ENCODE measurements at regions not wholly inside any gene's neighbourhood (a gene's known extent, or its start where the extent isn't known, plus 50 kb on each side); places are given as distances from the start of the nearest gene placed in this dataset.
A peak's percentile ranks its signal among the peaks of the same experiment; 100 is the strongest.

GRCh38 chr3:56860351-56860750 is 58.6 kb upstream of the ARHGEF3 start:
- Mint-ChIP-seq H3K4me1 (peaks cover 62% of the 10 kb centered on the region), H3K27ac (peak overlapping the region; percentile 69 to 96 (median 84)), H3K27me3 (ENCODE audit: low read depth) (no peaks in the 10 kb centered on the region), H3K9me3 (no peaks in the 10 kb centered on the region), H3K36me3 (ENCODE audit: low read depth) (no peaks in the 10 kb centered on the region), H3K4me3 (no peak overlapping the region)
- TF ChIP-seq CTCF (IDR thresholded peaks at IDR 0.05; ENCODE audit: unreplicated experiment in 3 of 3), result no peak

- no peak for TF ChIP-seq CTCF (IDR thresholded peaks at IDR 0.05; ENCODE audit: unreplicated experiment in 3 of 3)
- no peak overlapping the region for H3K4me3 Mint-ChIP-seq
- no peaks in the 10 kb centered on the region for H3K27me3 Mint-ChIP-seq (ENCODE audit: low read depth)
- peaks cover 70% of the 10 kb centered on the region for H3K4me1 Mint-ChIP-seq
- no peaks in the 10 kb centered on the region for H3K36me3 Mint-ChIP-seq (ENCODE audit: low read depth)
- peak overlapping the region; percentile 61 to 87 (median 66) for H3K27ac Mint-ChIP-seq
- no peaks in the 10 kb centered on the region for H3K9me3 Mint-ChIP-seq
These were observed 56.6 kb upstream of the ARHGEF3 start for GRCh38 chr3:56858331-56858730.

- H3K4me3 Mint-ChIP-seq, result no peak overlapping the region
These were observed 55.4 kb upstream of the ARHGEF3 start for GRCh38 chr3:56857178-56857577.

GRCh38 chr3:56856752-56857151 is 55.0 kb upstream of the ARHGEF3 start:
- H3K4me3 Mint-ChIP-seq, result no peak overlapping the region
- H3K4me1 Mint-ChIP-seq, result peaks cover 71% of the 10 kb centered on the region
- peak overlapping the region; percentile 84 to 95 (median 95) for H3K27ac Mint-ChIP-seq
- H3K27me3 Mint-ChIP-seq (ENCODE audit: low read depth), result no peaks in the 10 kb centered on the region
- TF ChIP-seq CTCF (IDR thresholded peaks at IDR 0.05; ENCODE audit: unreplicated experiment in 3 of 3), result no peak
- H3K36me3 Mint-ChIP-seq (ENCODE audit: low read depth), result no peaks in the 10 kb centered on the region
- no peaks in the 10 kb centered on the region for H3K9me3 Mint-ChIP-seq

More at GRCh38 chr3:56857178-56857577, 55.4 kb upstream of the ARHGEF3 start:
- H3K27ac Mint-ChIP-seq, result peak overlapping the region; percentile 84 to 95 (median 95)
- H3K27me3 Mint-ChIP-seq (ENCODE audit: low read depth), result no peaks in the 10 kb centered on the region
- peaks cover 72% of the 10 kb centered on the region for H3K4me1 Mint-ChIP-seq
- H3K36me3 Mint-ChIP-seq (ENCODE audit: low read depth), result no peaks in the 10 kb centered on the region
- TF ChIP-seq CTCF (IDR thresholded peaks at IDR 0.05; ENCODE audit: unreplicated experiment in 3 of 3), result no peak
- H3K9me3 Mint-ChIP-seq, result no peaks in the 10 kb centered on the region

GRCh38 chr3:56855856-56856512 is 54.2 kb upstream of the ARHGEF3 start:
- H3K9me3 Mint-ChIP-seq, result no peaks in the 10 kb centered on the region
- TF ChIP-seq CTCF (IDR thresholded peaks at IDR 0.05; ENCODE audit: unreplicated experiment in 3 of 3), result peak; percentile 49 to 62 (median 57)
- no peaks in the 10 kb centered on the region for H3K27me3 Mint-ChIP-seq (ENCODE audit: low read depth)
- H3K36me3 Mint-ChIP-seq (ENCODE audit: low read depth), result no peaks in the 10 kb centered on the region
- peaks cover 64% of the 10 kb centered on the region for H3K4me1 Mint-ChIP-seq
- H3K27ac Mint-ChIP-seq, result peak overlapping the region; percentile 84 to 95 (median 95)
- H3K4me3 Mint-ChIP-seq, result peak overlapping the region in 1 of 3 experiments; percentile 16
